Transverse colon (tissue), 4 donors: ENCODE measurements at regions not wholly inside any gene's neighbourhood (a gene's known extent, or its start where the extent isn't known, plus 50 kb on each side); places are given as distances from the start of the nearest gene placed in this dataset.

Experiments
- DNase-seq: peaks from one replicate; pipeline ENCODE4 v3.0.0-alpha.2; 2019
- H3K27ac ChIP-seq, 4 donors: fragments of 200-600 bp; sonication (generic); 2 replicates each; pipeline ENCODE4 v1.5.1; 2016 to 2018; ENCODE audit warnings: inconsistent platforms in 4 of 4
- H3K27me3 ChIP-seq: fragments of 200-600 bp; sonication (generic); 2 replicates; pipeline ENCODE4 v1.5.1; 2017; ENCODE audit warnings: inconsistent platforms
- H3K36me3 ChIP-seq, 4 donors: fragments of 200-600 bp; sonication (generic); 2 replicates each; pipeline ENCODE4 v1.5.1; 2017 to 2019; ENCODE audit warnings: inconsistent platforms in 4 of 4
- H3K4me1 ChIP-seq, 4 donors: fragments of 200-600 bp; sonication (generic); 2 replicates each; pipeline ENCODE4 v1.5.1; 2017 to 2020; ENCODE audit warnings: inconsistent platforms in 4 of 4
- H3K4me3 ChIP-seq, 4 donors: fragments of 200-600 bp; sonication (generic); 1 replicate in 1 of 4; 2 replicates in 3 of 4; pipeline versions ENCODE4 v1.5.1 to v1.6.1; 2017 to 2019; ENCODE audit warnings: inconsistent platforms in 4 of 4
- H3K9me3 ChIP-seq, 2 donors: fragments of 200-600 bp; sonication (generic); 2 replicates each; pipeline ENCODE4 v1.5.1; 2017 to 2019; ENCODE audit warnings: inconsistent platforms in 2 of 2
- CTCF ChIP-seq, 5 experiments: fragments of 200-600 bp in 3 of 5; fragments of 450-650 bp in 2 of 5; sonication (generic) in 3 of 5; IDR thresholded peaks; 1 replicate in 2 of 5; 2 replicates in 3 of 5; pipeline ENCODE4 v1.5.1; 2016 to 2017; ENCODE audit warnings: antibody characterized with exemption in 5 of 5, inconsistent platforms in 3 of 5, mild to moderate bottlenecking in 2 of 5, moderate library complexity in 1 of 5
- EP300 ChIP-seq: sonication (generic); formaldehyde crosslinking; IDR thresholded peaks from one replicate; pipeline ENCODE4 v1.6.1; 2017; ENCODE audit warnings: antibody characterized with exemption, low read depth
- POLR2A ChIP-seq: fragments of 450-650 bp; IDR thresholded peaks from one replicate; pipeline ENCODE4 v1.6.1; 2016; ENCODE audit warnings: antibody characterized with exemption, mild to moderate bottlenecking, moderate library complexity
- POLR2AphosphoS5 ChIP-seq, 3 donors: sonication (generic); formaldehyde crosslinking; IDR thresholded peaks; one replicate each; pipeline ENCODE4 v1.6.1; 2016; ENCODE audit warnings: antibody characterized with exemption in 3 of 3
- WGBS, 2 donors: methylation state at CpG; one replicate each; pipeline ENCODE4 v1.1.5; 2018; ENCODE audit warnings: low coverage in 1 of 2; 5-methylcytosine and 5-hydroxymethylcytosine counted together
- in situ Hi-C, 4 donors: fragments of 200-750 bp; cut with MboI; loops; one replicate each; pipeline versions ENCODE4 v1.15.0 to v1.15.1; 2017; ENCODE audit warnings: low sequenced_read_pairs in 3 of 4, low pct_ligation_motif_present in 1 of 4, low pct_unique_long_range_greater_than_20kb in 1 of 4
- intact Hi-C: fragments of 100-400 bp; cut with DNase I; formaldehyde crosslinking; loops from one replicate; pipeline ENCODE4 v1.15.1; 2023; ENCODE audit warnings: low total_unique reads

DNA sequence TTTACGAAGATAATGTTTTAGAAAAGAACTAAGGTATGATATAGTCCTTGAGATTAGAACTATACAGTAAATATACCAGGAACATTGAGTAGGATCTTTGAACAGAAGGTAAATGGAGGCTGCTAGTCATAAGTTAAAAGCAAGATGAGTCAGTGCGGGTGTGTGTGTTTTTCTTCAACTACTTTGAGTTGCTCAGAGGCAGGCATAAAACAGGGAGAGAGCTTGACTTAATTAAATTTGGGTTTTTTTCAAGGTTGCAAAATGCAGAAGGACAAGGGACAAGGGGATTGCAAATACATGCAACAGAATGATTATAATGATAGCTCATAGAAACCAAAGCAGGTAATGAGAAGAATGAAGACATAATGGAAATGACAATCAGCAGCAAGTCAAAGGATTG is 815.1 kb downstream of the NCAM2 start:
- no peak for DNase-seq
- Histone ChIP-seq H3K4me1 (no peaks in the 10 kb centered on the region), H3K9me3 (no peaks in the 10 kb centered on the region), H3K27me3 (no peaks in the 10 kb centered on the region), H3K36me3 (no peaks in the 10 kb centered on the region), H3K27ac (no peak overlapping the region), H3K4me3 (no peak overlapping the region)
- WGBS, 2 donors: 87% methylated on average over 2 of the region's 2 CpGs
- intact Hi-C loops: no loop called here
- in situ Hi-C loops: no loop called here
- TF ChIP-seq EP300: no peak
- no peak for TF ChIP-seq POLR2A
- no peak for TF ChIP-seq CTCF (IDR thresholded peaks at IDR 0.05)
- no peak for TF ChIP-seq POLR2AphosphoS5 (IDR thresholded peaks at IDR 0.05)

DNA sequence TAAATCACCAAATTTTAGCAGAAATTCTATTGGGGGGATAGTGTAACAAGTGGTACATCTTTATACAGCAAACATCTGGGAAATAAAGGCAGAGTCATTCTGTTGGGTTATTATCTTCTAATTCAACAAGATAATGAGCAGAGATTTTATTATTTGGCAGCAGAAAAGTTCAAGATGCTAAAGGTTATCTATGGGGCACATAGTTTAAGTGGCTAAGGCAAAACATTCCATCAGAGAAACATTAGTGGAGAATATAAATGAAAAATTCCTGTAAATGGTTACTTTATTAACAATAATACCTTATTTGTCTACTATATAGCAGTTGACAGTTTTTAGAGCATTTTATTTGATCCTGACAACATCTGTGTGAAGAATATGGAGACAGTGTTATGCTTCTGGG is 815.7 kb downstream of the NCAM2 start:
- H3K27me3 ChIP-seq: no peaks in the 10 kb centered on the region
- no peak overlapping the region for H3K4me3 ChIP-seq
- H3K27ac ChIP-seq: no peak overlapping the region
- H3K4me1 ChIP-seq: no peaks in the 10 kb centered on the region
- H3K9me3 ChIP-seq: no peaks in the 10 kb centered on the region
- DNase-seq: no peak
- no peaks in the 10 kb centered on the region for H3K36me3 ChIP-seq
- intact Hi-C loops: no loop called here
- TF ChIP-seq EP300: no peak
- TF ChIP-seq POLR2AphosphoS5 (IDR thresholded peaks at IDR 0.05): no peak
- no peak for TF ChIP-seq CTCF (IDR thresholded peaks at IDR 0.05)
- TF ChIP-seq POLR2A: no peak
- in situ Hi-C loops: no loop called here

DNA sequence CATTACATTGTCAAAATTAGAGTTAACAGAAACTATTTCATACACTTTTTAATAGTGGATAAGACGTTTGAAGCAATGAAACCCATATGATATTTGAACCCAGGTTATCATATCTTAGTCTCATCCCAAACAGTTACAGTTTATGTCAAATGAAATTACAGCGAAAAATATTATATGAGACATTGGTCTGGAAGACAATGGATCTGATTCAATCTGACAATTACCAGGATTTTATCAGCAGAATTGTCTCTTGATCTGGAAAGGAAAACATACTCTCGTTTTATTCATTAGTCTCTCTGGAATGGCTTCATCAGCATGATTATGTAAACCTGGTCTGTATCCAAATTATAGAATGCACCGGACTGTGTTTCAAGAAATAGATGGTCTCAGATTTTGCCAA is 818.6 kb downstream of the NCAM2 start:
- Histone ChIP-seq H3K4me3 (no peak overlapping the region), H3K27me3 (no peaks in the 10 kb centered on the region), H3K27ac (no peak overlapping the region), H3K36me3 (no peaks in the 10 kb centered on the region), H3K9me3 (no peaks in the 10 kb centered on the region), H3K4me1 (no peaks in the 10 kb centered on the region)
- in situ Hi-C loops (no loop called here), intact Hi-C loops (no loop called here)
- TF ChIP-seq CTCF (IDR thresholded peaks at IDR 0.05) (no peak), POLR2AphosphoS5 (IDR thresholded peaks at IDR 0.05) (no peak), POLR2A (no peak), EP300 (no peak)
- DNase-seq: no peak
- WGBS, 2 donors: 63 to 64% methylated on average over 4 of the region's 4 CpGs

DNA sequence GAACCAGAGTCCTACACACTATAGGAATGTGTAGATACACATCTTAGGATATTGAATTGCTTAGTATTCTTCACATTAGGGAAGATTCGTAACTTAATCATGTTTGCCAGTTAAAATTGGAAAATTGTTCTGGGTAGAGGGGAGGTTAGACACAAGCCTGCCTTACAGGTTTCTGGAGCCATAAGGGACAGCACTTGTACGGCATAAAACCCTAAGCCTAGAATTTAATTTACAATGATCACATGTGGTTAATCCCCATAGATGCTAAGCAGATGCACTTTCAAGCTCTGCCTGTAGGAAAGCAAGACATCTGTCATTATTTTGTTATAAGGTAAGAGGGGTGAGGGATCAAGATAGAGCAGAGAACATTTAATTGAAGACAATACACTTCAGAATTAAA is 820.7 kb downstream of the NCAM2 start:
- no peaks in the 10 kb centered on the region for H3K27me3 ChIP-seq
- H3K36me3 ChIP-seq: no peaks in the 10 kb centered on the region
- no peak for DNase-seq
- no peak overlapping the region for H3K4me3 ChIP-seq
- in situ Hi-C loops (no loop called here), intact Hi-C loops (no loop called here)
- no peaks in the 10 kb centered on the region for H3K9me3 ChIP-seq
- WGBS, 2 donors: 72 to 83% methylated on average over 2 of the region's 2 CpGs
- no peaks in the 10 kb centered on the region for H3K4me1 ChIP-seq
- TF ChIP-seq CTCF (IDR thresholded peaks at IDR 0.05): no peak
- no peak for TF ChIP-seq EP300
- H3K27ac ChIP-seq: no peak overlapping the region
